Adrenal gland (tissue), 9 donors: ENCODE measurements at regions not wholly inside any gene's neighbourhood (a gene's known extent, or its start where the extent isn't known, plus 50 kb on each side); places are given as distances from the start of the nearest gene placed in this dataset.
A peak's percentile ranks its signal among the peaks of the same experiment; 100 is the strongest.

Source experiments
- DNase-seq, 7 donors: peaks; one replicate each; pipeline ENCODE4 v3.0.0-alpha.2; 2019 to 2020
- H3K27ac ChIP-seq, 5 donors: fragments of 200-600 bp; sonication (generic) in 4 of 5; 1 replicate in 3 of 5; 2 replicates in 2 of 5; pipeline versions ENCODE4 v1.5.1 to v1.8.0; 2016 to 2020; ENCODE audit warnings: mild to moderate bottlenecking in 1 of 5
- H3K27me3 ChIP-seq: fragments of 200-600 bp; 2 replicates; pipeline ENCODE4 v1.8.0; 2021
- H3K36me3 ChIP-seq, 2 donors: fragments of 200-600 bp; replicated peaks in 1 of 2; 1 replicate in 1 of 2; 2 replicates in 1 of 2; pipeline versions ENCODE4 v1.5.1 to v1.8.0; 2018 to 2022
- H3K4me1 ChIP-seq, 2 donors: fragments of 200-600 bp; replicated peaks in 1 of 2; 1 replicate in 1 of 2; 2 replicates in 1 of 2; pipeline versions ENCODE4 v1.5.1 to v1.8.0; 2018 to 2021
- H3K4me3 ChIP-seq, 4 donors: fragments of 200-600 bp; sonication (generic) in 3 of 4; one replicate each; pipeline ENCODE4 v1.5.1; 2016 to 2018
- H3K9me3 ChIP-seq, 3 donors: fragments of 200-600 bp; sonication (generic) in 1 of 3; replicated peaks in 1 of 3; 1 replicate in 2 of 3; 2 replicates in 1 of 3; pipeline versions ENCODE4 v1.5.1 to v1.8.0; 2016 to 2021
- CTCF ChIP-seq, 6 experiments: fragments of 450-650 bp in 4 of 6; fragments of 200-600 bp in 2 of 6; sonication (generic) in 1 of 6; IDR thresholded peaks; 1 replicate in 5 of 6; 2 replicates in 1 of 6; pipeline versions ENCODE4 v1.5.1 to v1.8.0; 2016 to 2021; ENCODE audit warnings: antibody characterized with exemption in 6 of 6, mild to moderate bottlenecking in 2 of 6, moderate library complexity in 1 of 6
- POLR2A ChIP-seq, 2 donors: fragments of 450-650 bp; IDR thresholded peaks; one replicate each; pipeline ENCODE4 v1.6.1; 2017; ENCODE audit warnings: antibody characterized with exemption in 2 of 2, mild to moderate bottlenecking in 2 of 2, moderate library complexity in 1 of 2
- WGBS, 4 donors: extraction: QIAGEN DNeasy Blood & Tissue Kit in 2 of 4; methylation state at CpG; one replicate each; pipeline versions ENCODE4 v1.1.5 to v1.1.7; 2013 to 2017; 5-methylcytosine and 5-hydroxymethylcytosine counted together
- intact Hi-C, 2 donors: fragments of 100-400 bp; cut with DNase I; formaldehyde crosslinking; loops; one replicate each; pipeline versions ENCODE4 v1.14.1 to v1.15.0; 2022 to 2023
- donor health status: healthy with polysubstance abuse.
- donor health status: Bipolar disorder and iron deficiency.
- donor health status: DM: yes; HTN: yes; CAD: no.
- donor health status: DM: no; HTN: no; CAD: no.
- donor health status: DM: no; HTN: no; CAD: no.

GRCh38 chr3:39748002-39748401 lies 61.4 kb upstream of the MYRIP start:
- intact Hi-C loops: no loop called here
- Histone ChIP-seq H3K27ac (no peak overlapping the region), H3K4me3 (no peak overlapping the region), H3K36me3 (no peaks in the 10 kb centered on the region), H3K9me3 (no peaks in the 10 kb centered on the region), H3K27me3 (no peaks in the 10 kb centered on the region), H3K4me1 (peaks cover 0 to 7% of the 10 kb centered on the region in 2 donors)
- TF ChIP-seq CTCF (IDR thresholded peaks at IDR 0.05) (no peak), POLR2A (IDR thresholded peaks at IDR 0.05) (no peak)
- WGBS, 4 donors: 62 to 82% (median 79%) methylated on average over 1 of the region's 1 CpG
- DNase-seq: no peak

- Histone ChIP-seq H3K9me3 (no peaks in the 10 kb centered on the region), H3K36me3 (no peaks in the 10 kb centered on the region), H3K27me3 (no peaks in the 10 kb centered on the region), H3K4me3 (no peak overlapping the region), H3K4me1 (peaks cover 0 to 7% of the 10 kb centered on the region in 2 donors), H3K27ac (no peak overlapping the region)
- DNase-seq: no peak
- TF ChIP-seq POLR2A (IDR thresholded peaks at IDR 0.05) (no peak), CTCF (IDR thresholded peaks at IDR 0.05) (no peak)
- WGBS, 4 donors: 48 to 70% (median 63%) methylated on average over 2 of the region's 2 CpGs
- intact Hi-C loops: no loop called here
Observed at GRCh38 chr3:39748763-39749162, 60.6 kb upstream of the MYRIP start.

- Histone ChIP-seq H3K27me3 (no peaks in the 10 kb centered on the region), H3K9me3 (no peaks in the 10 kb centered on the region), H3K4me1 (peaks cover 0 to 7% of the 10 kb centered on the region in 2 donors), H3K4me3 (no peak overlapping the region), H3K36me3 (no peaks in the 10 kb centered on the region), H3K27ac (peak overlapping the region in 1 of 5 donors; percentile 10)
- TF ChIP-seq CTCF (IDR thresholded peaks at IDR 0.05): no peak
- no peak for TF ChIP-seq POLR2A (IDR thresholded peaks at IDR 0.05)
- intact Hi-C loops: no loop called here
- no peak for DNase-seq
- WGBS, 4 donors: 39 to 60% (median 52%) methylated on average over 4 of the region's 4 CpGs
Observed at GRCh38 chr3:39750712-39751111, 58.7 kb upstream of the MYRIP start.

- no peak for DNase-seq
- peak overlapping the region in 1 of 5 donors; percentile 10 for H3K27ac ChIP-seq
- no peaks in the 10 kb centered on the region for H3K27me3 ChIP-seq
- H3K9me3 ChIP-seq: no peaks in the 10 kb centered on the region
- intact Hi-C loops: no loop called here
- H3K36me3 ChIP-seq: no peaks in the 10 kb centered on the region
- TF ChIP-seq POLR2A (IDR thresholded peaks at IDR 0.05): no peak
- no peak for TF ChIP-seq CTCF (IDR thresholded peaks at IDR 0.05)
- peaks cover 0 to 7% of the 10 kb centered on the region in 2 donors for H3K4me1 ChIP-seq
- H3K4me3 ChIP-seq: no peak overlapping the region
- 27 to 41% (median 35%) methylated on average over 1 of the region's 1 CpG for WGBS, 4 donors
Observed at GRCh38 chr3:39751286-39751685, 58.1 kb upstream of the MYRIP start.
